Activated naive CD4-positive, alpha-beta T cell treated with anti-CD3 and anti-CD28 coated beads for 36 hours (primary cell): ENCODE measurements at regions not wholly inside any gene's neighbourhood (a gene's known extent, or its start where the extent isn't known, plus 50 kb on each side); places are given as distances from the start of the nearest gene placed in this dataset.

Experiments used
- CTCF ChIA-PET: fragments of 350-600 bp; sonication (Branson Sonifier 250); formaldehyde crosslinking; loops from one replicate; lab custom pipeline; 2021; ENCODE audit warnings: antibody characterized with exemption; lab: Charles Lee
- DNase-seq: peaks from one replicate; pipeline ENCODE4 v3.0.0-alpha.2; 2020
- H3K27ac Mint-ChIP-seq: one replicate; pipeline ENCODE4 v1.8.0; 2021; ENCODE audit warnings: mild to moderate bottlenecking, mixed read lengths
- H3K27me3 Mint-ChIP-seq: one replicate; pipeline ENCODE4 v1.8.0; 2021; ENCODE audit warnings: low read depth, mixed read lengths
- H3K36me3 Mint-ChIP-seq: one replicate; pipeline ENCODE4 v1.8.0; 2021; ENCODE audit warnings: low read depth, mixed read lengths
- H3K4me1 Mint-ChIP-seq: one replicate; pipeline ENCODE4 v1.8.0; 2021; ENCODE audit warnings: low read depth, mixed read lengths
- H3K4me3 Mint-ChIP-seq: one replicate; pipeline ENCODE4 v1.8.0; 2021; ENCODE audit warnings: mild to moderate bottlenecking, moderate library complexity, mixed read lengths
- H3K9me3 Mint-ChIP-seq: one replicate; pipeline ENCODE4 v1.8.0; 2021; ENCODE audit warnings: mixed read lengths
- intact Hi-C: fragments of 100-400 bp; cut with micrococcal nuclease; formaldehyde crosslinking; loops from one replicate; pipeline ENCODE4 v1.15.1; 2023

GRCh38 chr5:2242539-2242938, 359.8 kb upstream of the IRX4 start:
- H3K36me3 Mint-ChIP-seq = no peaks in the 10 kb centered on the region
- CTCF ChIA-PET = no interaction called here
- H3K4me1 Mint-ChIP-seq = no peaks in the 10 kb centered on the region
- intact Hi-C loops = no loop called here
- DNase-seq = no peak
- H3K9me3 Mint-ChIP-seq = peaks cover under 1% of the 10 kb centered on the region
- H3K27ac Mint-ChIP-seq = no peak overlapping the region
- peaks cover 4% of the 10 kb centered on the region for H3K27me3 Mint-ChIP-seq
- no peak overlapping the region for H3K4me3 Mint-ChIP-seq

- Mint-ChIP-seq H3K27me3 (peaks cover under 1% of the 10 kb centered on the region), H3K36me3 (no peaks in the 10 kb centered on the region), H3K4me1 (no peaks in the 10 kb centered on the region), H3K9me3 (no peaks in the 10 kb centered on the region), H3K27ac (no peak overlapping the region), H3K4me3 (no peak overlapping the region)
- DNase-seq = no peak
- CTCF ChIA-PET = no interaction called here
- intact Hi-C loops = no loop called here
Measured at GRCh38 chr5:2241842-2242241, 359.1 kb upstream of the IRX4 start.

GRCh38 chr5:2240118-2240904, 357.6 kb upstream of the IRX4 start:
- Mint-ChIP-seq H3K27ac (no peak overlapping the region), H3K36me3 (no peaks in the 10 kb centered on the region), H3K4me1 (no peaks in the 10 kb centered on the region), H3K27me3 (peaks cover 5% of the 10 kb centered on the region), H3K9me3 (peaks cover 3% of the 10 kb centered on the region), H3K4me3 (no peak overlapping the region)
- CTCF ChIA-PET = no interaction called here
- intact Hi-C loops = no loop called here
- DNase-seq = no peak

GRCh38 chr5:2239201-2239910, 356.6 kb upstream of the IRX4 start:
- H3K36me3 Mint-ChIP-seq = no peaks in the 10 kb centered on the region
- H3K4me3 Mint-ChIP-seq = no peak overlapping the region
- H3K27me3 Mint-ChIP-seq = peaks cover 8% of the 10 kb centered on the region
- CTCF ChIA-PET = no interaction called here
- no peak overlapping the region for H3K27ac Mint-ChIP-seq
- intact Hi-C loops = no loop called here
- peaks cover 8% of the 10 kb centered on the region for H3K9me3 Mint-ChIP-seq
- no peaks in the 10 kb centered on the region for H3K4me1 Mint-ChIP-seq
- no peak for DNase-seq

- Mint-ChIP-seq H3K27ac (no peak overlapping the region), H3K36me3 (no peaks in the 10 kb centered on the region), H3K9me3 (peaks cover 8% of the 10 kb centered on the region), H3K4me1 (no peaks in the 10 kb centered on the region), H3K27me3 (peaks cover 9% of the 10 kb centered on the region), H3K4me3 (no peak overlapping the region)
- DNase-seq = no peak
- CTCF ChIA-PET = no interaction called here
- intact Hi-C loops = no loop called here
Measured at GRCh38 chr5:2238732-2239131, 356.0 kb upstream of the IRX4 start.

GRCh38 chr5:2227433-2227832, 344.7 kb upstream of the IRX4 start:
- no peak overlapping the region for H3K27ac Mint-ChIP-seq
- CTCF ChIA-PET = no interaction called here
- peaks cover 6% of the 10 kb centered on the region for H3K27me3 Mint-ChIP-seq
- no peaks in the 10 kb centered on the region for H3K4me1 Mint-ChIP-seq
- intact Hi-C loops = no loop called here
- H3K9me3 Mint-ChIP-seq = no peaks in the 10 kb centered on the region
- DNase-seq = no peak
- H3K4me3 Mint-ChIP-seq = no peak overlapping the region
- no peaks in the 10 kb centered on the region for H3K36me3 Mint-ChIP-seq

- Mint-ChIP-seq H3K9me3 (no peaks in the 10 kb centered on the region), H3K27ac (no peak overlapping the region), H3K4me1 (no peaks in the 10 kb centered on the region), H3K27me3 (peaks cover 5% of the 10 kb centered on the region), H3K4me3 (no peak overlapping the region), H3K36me3 (no peaks in the 10 kb centered on the region)
- intact Hi-C loops = no loop called here
- CTCF ChIA-PET = no interaction called here
- DNase-seq = no peak
Measured at GRCh38 chr5:2224689-2225088, 342.0 kb upstream of the IRX4 start.

GRCh38 chr5:2223303-2223702, 340.6 kb upstream of the IRX4 start:
- Mint-ChIP-seq H3K4me3 (no peak overlapping the region), H3K4me1 (no peaks in the 10 kb centered on the region), H3K36me3 (no peaks in the 10 kb centered on the region), H3K27me3 (peaks cover 5% of the 10 kb centered on the region), H3K27ac (no peak overlapping the region), H3K9me3 (no peaks in the 10 kb centered on the region)
- intact Hi-C loops = no loop called here
- DNase-seq = no peak
- CTCF ChIA-PET = no interaction called here

- no peaks in the 10 kb centered on the region for H3K9me3 Mint-ChIP-seq
Measured at GRCh38 chr5:2222246-2222992, 339.7 kb upstream of the IRX4 start.

GRCh38 chr5:2221450-2221849, 338.7 kb upstream of the IRX4 start:
- Mint-ChIP-seq H3K4me3 (no peak overlapping the region), H3K9me3 (no peaks in the 10 kb centered on the region), H3K4me1 (no peaks in the 10 kb centered on the region), H3K27me3 (peaks cover 5% of the 10 kb centered on the region), H3K27ac (no peak overlapping the region), H3K36me3 (no peaks in the 10 kb centered on the region)
- intact Hi-C loops = no loop called here
- no peak for DNase-seq
- CTCF ChIA-PET = no interaction called here

More at GRCh38 chr5:2222246-2222992, 339.7 kb upstream of the IRX4 start:
- Mint-ChIP-seq H3K36me3 (no peaks in the 10 kb centered on the region), H3K4me1 (no peaks in the 10 kb centered on the region), H3K27me3 (peaks cover 5% of the 10 kb centered on the region), H3K27ac (no peak overlapping the region), H3K4me3 (no peak overlapping the region)
- intact Hi-C loops = no loop called here
- CTCF ChIA-PET = no interaction called here
- DNase-seq = no peak

GRCh38 chr5:2220741-2221140, 338.0 kb upstream of the IRX4 start:
- Mint-ChIP-seq H3K27ac (no peak overlapping the region), H3K9me3 (no peaks in the 10 kb centered on the region)
- CTCF ChIA-PET = interaction anchor here (0.6 kb wide), 1 partner anchor 32 kb away, joined by 3 read pairs; no protein-coding TSS in a partner anchor

GRCh38 chr5:2219149-2219776, 336.5 kb upstream of the IRX4 start:
- H3K9me3 Mint-ChIP-seq = no peaks in the 10 kb centered on the region
- no peaks in the 10 kb centered on the region for H3K4me1 Mint-ChIP-seq
- no peak for DNase-seq
- CTCF ChIA-PET = no interaction called here
- H3K4me3 Mint-ChIP-seq = no peak overlapping the region
- H3K27ac Mint-ChIP-seq = no peak overlapping the region
- H3K27me3 Mint-ChIP-seq = peaks cover 4% of the 10 kb centered on the region
- intact Hi-C loops = no loop called here
- H3K36me3 Mint-ChIP-seq = no peaks in the 10 kb centered on the region

More at GRCh38 chr5:2220741-2221140, 338.0 kb upstream of the IRX4 start:
- no peak for DNase-seq
- Mint-ChIP-seq H3K4me3 (no peak overlapping the region), H3K4me1 (no peaks in the 10 kb centered on the region), H3K27me3 (peaks cover 5% of the 10 kb centered on the region), H3K36me3 (no peaks in the 10 kb centered on the region)
- intact Hi-C loops = no loop called here
